PC-9 (cell line): ENCODE measurements at regions not wholly inside any gene's neighbourhood (a gene's known extent, or its start where the extent isn't known, plus 50 kb on each side); places are given as distances from the start of the nearest gene placed in this dataset.

ENCODE experiments used
- EZH2 ChIP-seq: fragments of 200-600 bp; sonication (generic); IDR thresholded peaks from 2 replicates; pipeline ENCODE4 v1.8.0; 2017; ENCODE audit warnings: antibody characterized with exemption, low read depth
- TF ChIP-seq, protein P1 (sequence below): fragments of 200-600 bp; sonication (generic); conservative IDR thresholded peaks from 2 replicates; pipeline ENCODE4 v1.6.1; 2017; ENCODE audit warnings: mixed run types, antibody characterized with exemption, mild to moderate bottlenecking, moderate library complexity

DNA sequence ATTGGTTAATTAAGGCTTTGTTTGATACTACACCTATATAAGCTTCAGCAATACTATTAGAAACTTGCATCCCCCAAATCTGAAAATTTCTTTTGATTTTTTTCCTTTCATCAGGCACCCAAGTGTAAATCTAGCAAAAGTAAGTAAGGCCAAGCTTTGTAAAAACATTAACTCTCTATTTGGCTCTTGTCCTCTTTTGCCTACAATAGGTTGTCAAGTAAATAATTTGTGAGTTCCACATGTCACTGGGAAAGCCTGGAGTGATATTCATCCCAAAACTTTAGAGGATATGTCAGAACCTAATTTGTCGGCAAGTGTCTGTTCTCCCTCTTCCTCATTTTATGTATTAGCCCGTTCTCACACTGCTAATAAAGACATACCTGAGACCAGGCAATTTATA, 492.4 kb downstream of the IPMK start:
- TF ChIP-seq, protein P1, sequence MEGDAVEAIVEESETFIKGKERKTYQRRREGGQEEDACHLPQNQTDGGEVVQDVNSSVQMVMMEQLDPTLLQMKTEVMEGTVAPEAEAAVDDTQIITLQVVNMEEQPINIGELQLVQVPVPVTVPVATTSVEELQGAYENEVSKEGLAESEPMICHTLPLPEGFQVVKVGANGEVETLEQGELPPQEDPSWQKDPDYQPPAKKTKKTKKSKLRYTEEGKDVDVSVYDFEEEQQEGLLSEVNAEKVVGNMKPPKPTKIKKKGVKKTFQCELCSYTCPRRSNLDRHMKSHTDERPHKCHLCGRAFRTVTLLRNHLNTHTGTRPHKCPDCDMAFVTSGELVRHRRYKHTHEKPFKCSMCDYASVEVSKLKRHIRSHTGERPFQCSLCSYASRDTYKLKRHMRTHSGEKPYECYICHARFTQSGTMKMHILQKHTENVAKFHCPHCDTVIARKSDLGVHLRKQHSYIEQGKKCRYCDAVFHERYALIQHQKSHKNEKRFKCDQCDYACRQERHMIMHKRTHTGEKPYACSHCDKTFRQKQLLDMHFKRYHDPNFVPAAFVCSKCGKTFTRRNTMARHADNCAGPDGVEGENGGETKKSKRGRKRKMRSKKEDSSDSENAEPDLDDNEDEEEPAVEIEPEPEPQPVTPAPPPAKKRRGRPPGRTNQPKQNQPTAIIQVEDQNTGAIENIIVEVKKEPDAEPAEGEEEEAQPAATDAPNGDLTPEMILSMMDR, result no peak
- TF ChIP-seq EZH2, result no peak
